AG04449 (cell line): ENCODE measurements at regions not wholly inside any gene's neighbourhood (a gene's known extent, or its start where the extent isn't known, plus 50 kb on each side); places are given as distances from the start of the nearest gene placed in this dataset.

ENCODE experiments used
- CTCF ChIA-PET: fragments of 350-600 bp; formaldehyde crosslinking; extraction: SDS; loops from one replicate; lab custom pipeline; 2021; ENCODE audit warnings: antibody characterized with exemption; lab: Yijun Ruan, JAX
- POLR2A ChIA-PET: fragments of 400-600, 350-600 bp; formaldehyde crosslinking; extraction: SDS; loops from one replicate; lab custom pipeline; 2020; ENCODE audit warnings: antibody characterized with exemption, inconsistent platforms; lab: Yijun Ruan, JAX
- DNase-seq: peaks from one replicate; pipeline ENCODE4 v3.0.0-alpha.2; 2010; ENCODE audit warnings: low read depth, low spot score
- H3K4me3 ChIP-seq: 2 replicates; pipeline ENCODE4 v1.5.1; 2011; ENCODE audit warnings: low read depth, mild to moderate bottlenecking, control low read depth, low read length
- CTCF ChIP-seq: IDR thresholded peaks from one replicate; pipeline ENCODE4 v1.5.1; 2011; ENCODE audit warnings: mild to moderate bottlenecking, moderate library complexity, low read length, control low read depth, inconsistent platforms; ENCODE audit not compliant: insufficient read depth; ENCODE audit errors: missing control alignments

- POLR2A ChIA-PET = interaction anchor here (1.0 to 1.4 kb wide), 2 partner anchors 10 to 122 kb away, joined by 3 to 5 read pairs; no protein-coding TSS in a partner anchor
- H3K4me3 ChIP-seq = no peak overlapping the region
- TF ChIP-seq CTCF = no peak
- DNase-seq = peak; percentile 96
- CTCF ChIA-PET = interaction anchor here (0.9 to 1.1 kb wide), 2 partner anchors 50 to 67 kb away, joined by 3 to 4 read pairs; no protein-coding TSS in a partner anchor
These were observed 105.6 kb downstream of the TTC32 start for GRCh38 chr2:19796035-19796695.

GRCh38 chr2:19793132-19793750, 108.5 kb downstream of the TTC32 start:
- ChIA-PET POLR2A (no interaction called here), CTCF (no interaction called here)
- no peak overlapping the region for H3K4me3 ChIP-seq
- TF ChIP-seq CTCF = no peak
- DNase-seq = no peak

GRCh38 chr2:19790291-19790690, 111.5 kb downstream of the TTC32 start:
- H3K4me3 ChIP-seq = no peak overlapping the region
- no peak for TF ChIP-seq CTCF
- ChIA-PET CTCF (no interaction called here), POLR2A (no interaction called here)
- no peak for DNase-seq

- TF ChIP-seq CTCF = no peak
- H3K4me3 ChIP-seq = no peak overlapping the region
- no peak for DNase-seq
- ChIA-PET CTCF (interaction anchor here (0.7 to 1.6 kb wide), 3 partner anchors 13 to 1376 kb away, joined by 3 to 4 read pairs (median 3); no protein-coding TSS in a partner anchor), POLR2A (no interaction called here)
These were observed 114.6 kb downstream of the TTC32 start for GRCh38 chr2:19787134-19787533.

GRCh38 chr2:19786408-19787058, 115.2 kb downstream of the TTC32 start:
- peak; percentile 34 for DNase-seq
- POLR2A ChIA-PET = interaction anchor here (1.3 kb wide), 1 partner anchor 11 kb away, joined by 5 read pairs; no protein-coding TSS in a partner anchor
- CTCF ChIA-PET = interaction anchor here (1.0 to 1.6 kb wide), 2 partner anchors 14 to 77 kb away, joined by 3 read pairs; no protein-coding TSS in a partner anchor
- TF ChIP-seq CTCF = no peak
- H3K4me3 ChIP-seq = no peak overlapping the region

DNA sequence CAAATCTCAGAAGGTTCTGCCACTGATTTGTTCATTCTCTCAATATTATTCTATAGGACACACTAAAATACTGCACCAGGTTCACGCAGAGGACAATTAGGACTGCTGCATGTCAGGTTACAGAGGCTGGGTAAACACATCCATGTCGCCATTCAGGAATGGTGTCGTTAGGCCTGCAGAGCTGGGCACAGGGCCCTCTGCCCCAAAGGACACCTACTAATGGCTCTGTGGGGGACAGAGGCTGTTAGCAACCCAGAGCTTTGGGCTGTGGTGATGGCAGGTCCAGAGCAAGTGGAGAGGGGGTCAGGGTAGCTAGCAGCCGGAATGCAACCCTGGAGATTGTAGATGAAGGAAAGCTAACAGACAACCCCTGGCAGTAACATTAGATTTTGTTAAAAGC, 115.9 kb downstream of the TTC32 start:
- ChIA-PET CTCF (interaction anchor here (1.0 to 1.6 kb wide), 2 partner anchors 14 to 77 kb away, joined by 3 read pairs; no protein-coding TSS in a partner anchor), POLR2A (interaction anchor here (0.7 to 1.3 kb wide), 2 partner anchors 11 to 100 kb away, joined by 3 to 5 read pairs; no protein-coding TSS in a partner anchor)
- no peak for TF ChIP-seq CTCF
- no peak for DNase-seq
- no peak overlapping the region for H3K4me3 ChIP-seq
